NT2/D1 (cell line): ENCODE measurements at regions not wholly inside any gene's neighbourhood (a gene's known extent, or its start where the extent isn't known, plus 50 kb on each side); places are given as distances from the start of the nearest gene placed in this dataset.

Experiments used
- SUZ12 ChIP-seq: IDR thresholded peaks from 2 replicates; pipeline ENCODE4 v1.6.1; 2011; ENCODE audit not compliant: insufficient read length, insufficient read depth; ENCODE audit errors: extremely low read depth
- YY1 ChIP-seq: IDR thresholded peaks from 2 replicates; pipeline ENCODE4 v1.6.1; 2011; ENCODE audit not compliant: insufficient read length, insufficient read depth
- ZNF274 ChIP-seq: IDR thresholded peaks from 2 replicates; pipeline ENCODE4 v1.6.1; 2011; ENCODE audit warnings: mild to moderate bottlenecking, low read depth, low read length

GRCh38 chr5:164636456-164636855 is 1131.0 kb downstream of the MAT2B start:
- TF ChIP-seq ZNF274 (no peak), YY1 (no peak), SUZ12 (no peak)
